Peyer's patch (tissue), 4 donors: ENCODE measurements at regions not wholly inside any gene's neighbourhood (a gene's known extent, or its start where the extent isn't known, plus 50 kb on each side); places are given as distances from the start of the nearest gene placed in this dataset.

Experiments used
- POLR2A ChIP-seq, 2 donors: fragments of 450-650 bp; IDR thresholded peaks; one replicate each; pipeline ENCODE4 v1.5.1; 2017; ENCODE audit warnings: antibody characterized with exemption in 2 of 2, mild to moderate bottlenecking in 2 of 2, moderate library complexity in 2 of 2
- TF ChIP-seq, protein P1 (sequence below), 6 experiments: fragments of 450-650 bp in 4 of 6; fragments of 200-600 bp in 2 of 6; sonication (generic) in 1 of 6; IDR thresholded peaks; one replicate each; pipeline ENCODE4 v1.5.1; 2017 to 2019; ENCODE audit warnings: antibody characterized with exemption in 6 of 6, mild to moderate bottlenecking in 3 of 6, moderate library complexity in 1 of 6

DNA sequence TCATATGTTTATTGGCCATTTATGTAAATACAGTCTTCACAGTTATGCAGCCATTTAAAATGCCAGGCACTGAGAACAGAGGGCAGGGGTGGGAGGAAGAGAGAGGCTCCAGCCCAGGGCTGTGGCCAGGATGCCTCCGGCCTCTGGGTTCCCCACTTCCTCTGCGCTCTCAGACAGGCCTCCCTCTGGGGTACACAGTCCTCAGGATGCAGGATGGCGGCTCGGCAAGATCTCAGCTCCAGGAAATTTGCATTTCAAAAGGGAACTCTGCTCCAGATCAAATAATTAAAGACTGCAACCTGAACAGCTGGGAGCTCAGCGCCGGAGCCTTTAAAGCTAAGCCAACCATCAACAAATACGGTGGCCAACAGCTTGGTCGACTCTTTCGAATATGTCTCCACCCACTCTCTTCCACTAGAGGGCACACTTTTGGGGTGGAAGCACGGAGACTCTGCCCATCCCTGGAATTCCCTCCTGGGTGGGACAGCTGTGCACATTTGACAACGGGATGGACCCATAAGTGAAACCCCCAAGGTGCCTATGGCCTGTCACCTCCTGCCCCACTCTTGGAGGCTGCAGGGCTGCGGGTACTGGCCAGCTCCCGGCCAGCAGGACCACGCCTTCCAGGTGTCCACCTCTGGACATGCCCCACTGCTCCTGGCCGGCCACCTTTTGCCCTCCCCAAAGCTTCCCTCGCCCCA is 1044.7 kb downstream of the BRD1 start:
- no peak for TF ChIP-seq POLR2A (IDR thresholded peaks at IDR 0.05)
- TF ChIP-seq, protein P1, sequence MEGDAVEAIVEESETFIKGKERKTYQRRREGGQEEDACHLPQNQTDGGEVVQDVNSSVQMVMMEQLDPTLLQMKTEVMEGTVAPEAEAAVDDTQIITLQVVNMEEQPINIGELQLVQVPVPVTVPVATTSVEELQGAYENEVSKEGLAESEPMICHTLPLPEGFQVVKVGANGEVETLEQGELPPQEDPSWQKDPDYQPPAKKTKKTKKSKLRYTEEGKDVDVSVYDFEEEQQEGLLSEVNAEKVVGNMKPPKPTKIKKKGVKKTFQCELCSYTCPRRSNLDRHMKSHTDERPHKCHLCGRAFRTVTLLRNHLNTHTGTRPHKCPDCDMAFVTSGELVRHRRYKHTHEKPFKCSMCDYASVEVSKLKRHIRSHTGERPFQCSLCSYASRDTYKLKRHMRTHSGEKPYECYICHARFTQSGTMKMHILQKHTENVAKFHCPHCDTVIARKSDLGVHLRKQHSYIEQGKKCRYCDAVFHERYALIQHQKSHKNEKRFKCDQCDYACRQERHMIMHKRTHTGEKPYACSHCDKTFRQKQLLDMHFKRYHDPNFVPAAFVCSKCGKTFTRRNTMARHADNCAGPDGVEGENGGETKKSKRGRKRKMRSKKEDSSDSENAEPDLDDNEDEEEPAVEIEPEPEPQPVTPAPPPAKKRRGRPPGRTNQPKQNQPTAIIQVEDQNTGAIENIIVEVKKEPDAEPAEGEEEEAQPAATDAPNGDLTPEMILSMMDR (IDR thresholded peaks at IDR 0.05) = no peak
